Chondrocyte (in vitro differentiated cells): ENCODE measurements at regions not wholly inside any gene's neighbourhood (a gene's known extent, or its start where the extent isn't known, plus 50 kb on each side); places are given as distances from the start of the nearest gene placed in this dataset.
"Not testable (repeated sequence)": the region's sequence is repeated elsewhere in the genome, so short reads cannot be mapped to it uniquely, and the experiment has no call there.

Experiments
- DNase-seq: peaks from one replicate; pipeline ENCODE4 v3.0.0; 2021; ENCODE audit warnings: mixed read lengths, low spot score
- H3K27ac Mint-ChIP-seq: one replicate; pipeline ENCODE4 v1.8.0; 2021; ENCODE audit warnings: mild to moderate bottlenecking, moderate library complexity, mixed read lengths; ENCODE audit not compliant: unreplicated experiment
- H3K27me3 Mint-ChIP-seq: 2 replicates; pipeline ENCODE4 v1.8.0; 2021; ENCODE audit warnings: low read depth, mixed read lengths
- H3K36me3 Mint-ChIP-seq: 2 replicates; pipeline ENCODE4 v1.8.0; 2021; ENCODE audit warnings: low read depth, mixed read lengths
- H3K4me1 Mint-ChIP-seq: 2 replicates; pipeline ENCODE4 v1.8.0; 2021; ENCODE audit warnings: low read depth, mild to moderate bottlenecking, mixed read lengths
- H3K4me3 Mint-ChIP-seq: one replicate; pipeline ENCODE4 v1.8.0; 2021; ENCODE audit warnings: mild to moderate bottlenecking, moderate library complexity, mixed read lengths; ENCODE audit not compliant: unreplicated experiment
- H3K9me3 Mint-ChIP-seq: 2 replicates; pipeline ENCODE4 v1.8.0; 2021; ENCODE audit warnings: low read depth, mixed read lengths
- TF ChIP-seq, protein P1 (sequence below): fragments of 200-600 bp; sonication (generic); IDR thresholded peaks from 2 replicates; pipeline ENCODE4 v1.5.0; 2021; ENCODE audit warnings: antibody characterized with exemption, mild to moderate bottlenecking, moderate library complexity

DNA sequence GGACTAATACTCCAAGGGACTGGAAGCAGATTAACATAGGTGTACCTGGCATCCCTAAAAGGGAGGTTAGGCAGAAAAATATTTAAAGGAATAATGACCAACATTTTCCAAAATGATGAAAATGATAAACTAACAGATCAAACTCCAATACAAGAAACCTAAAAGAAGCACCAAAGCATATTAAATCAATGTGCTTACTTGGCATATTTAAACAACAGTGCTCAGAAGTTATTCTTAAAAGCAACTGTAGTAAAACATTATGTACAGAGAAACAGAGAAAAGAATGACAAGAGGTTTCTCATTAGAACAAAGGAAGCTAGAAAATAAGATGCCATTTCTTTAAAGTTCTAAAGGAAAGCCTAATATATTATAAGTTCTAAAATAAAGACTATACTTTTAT is 947.3 kb upstream of the TMEFF2 start:
- Mint-ChIP-seq H3K4me1 (no peaks in the 10 kb centered on the region), H3K9me3 (peaks cover 8% of the 10 kb centered on the region), H3K27ac (no peak overlapping the region), H3K4me3 (no peak overlapping the region), H3K27me3 (no peaks in the 10 kb centered on the region), H3K36me3 (no peaks in the 10 kb centered on the region)
- TF ChIP-seq, protein P1, sequence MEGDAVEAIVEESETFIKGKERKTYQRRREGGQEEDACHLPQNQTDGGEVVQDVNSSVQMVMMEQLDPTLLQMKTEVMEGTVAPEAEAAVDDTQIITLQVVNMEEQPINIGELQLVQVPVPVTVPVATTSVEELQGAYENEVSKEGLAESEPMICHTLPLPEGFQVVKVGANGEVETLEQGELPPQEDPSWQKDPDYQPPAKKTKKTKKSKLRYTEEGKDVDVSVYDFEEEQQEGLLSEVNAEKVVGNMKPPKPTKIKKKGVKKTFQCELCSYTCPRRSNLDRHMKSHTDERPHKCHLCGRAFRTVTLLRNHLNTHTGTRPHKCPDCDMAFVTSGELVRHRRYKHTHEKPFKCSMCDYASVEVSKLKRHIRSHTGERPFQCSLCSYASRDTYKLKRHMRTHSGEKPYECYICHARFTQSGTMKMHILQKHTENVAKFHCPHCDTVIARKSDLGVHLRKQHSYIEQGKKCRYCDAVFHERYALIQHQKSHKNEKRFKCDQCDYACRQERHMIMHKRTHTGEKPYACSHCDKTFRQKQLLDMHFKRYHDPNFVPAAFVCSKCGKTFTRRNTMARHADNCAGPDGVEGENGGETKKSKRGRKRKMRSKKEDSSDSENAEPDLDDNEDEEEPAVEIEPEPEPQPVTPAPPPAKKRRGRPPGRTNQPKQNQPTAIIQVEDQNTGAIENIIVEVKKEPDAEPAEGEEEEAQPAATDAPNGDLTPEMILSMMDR: no peak
- no peak for DNase-seq

DNA sequence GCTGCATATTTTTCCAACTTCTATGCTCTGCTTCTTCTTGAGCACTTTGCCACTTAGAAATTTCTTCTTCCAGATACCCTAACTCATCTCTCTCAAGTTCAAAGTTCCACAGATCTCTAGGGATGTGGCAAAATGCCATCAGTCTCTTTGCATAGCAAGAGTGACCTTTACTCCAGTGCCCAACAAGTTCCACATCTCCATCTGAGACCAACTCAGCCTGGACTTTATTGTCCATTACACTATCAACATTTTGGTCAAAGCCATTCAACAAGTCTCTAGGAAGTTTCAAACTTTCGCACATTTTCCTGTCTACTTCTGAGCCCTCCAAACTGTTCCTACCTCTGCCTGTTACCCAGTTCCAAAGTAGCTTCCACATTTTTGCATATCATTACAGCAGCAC is 946.2 kb upstream of the TMEFF2 start:
- H3K4me1 Mint-ChIP-seq, H3K4me3 Mint-ChIP-seq, DNase-seq, H3K36me3 Mint-ChIP-seq, H3K27ac Mint-ChIP-seq, H3K27me3 Mint-ChIP-seq, H3K9me3 Mint-ChIP-seq: not testable (repeated sequence)

GRCh38 chr2:193124815-193125214 is 930.1 kb upstream of the TMEFF2 start:
- no peaks in the 10 kb centered on the region for H3K9me3 Mint-ChIP-seq
- no peak for DNase-seq
- no peaks in the 10 kb centered on the region for H3K4me1 Mint-ChIP-seq
- H3K27me3 Mint-ChIP-seq: no peaks in the 10 kb centered on the region
- TF ChIP-seq, protein P1: no peak
- H3K4me3 Mint-ChIP-seq: no peak overlapping the region
- no peak overlapping the region for H3K27ac Mint-ChIP-seq
- no peaks in the 10 kb centered on the region for H3K36me3 Mint-ChIP-seq

DNA sequence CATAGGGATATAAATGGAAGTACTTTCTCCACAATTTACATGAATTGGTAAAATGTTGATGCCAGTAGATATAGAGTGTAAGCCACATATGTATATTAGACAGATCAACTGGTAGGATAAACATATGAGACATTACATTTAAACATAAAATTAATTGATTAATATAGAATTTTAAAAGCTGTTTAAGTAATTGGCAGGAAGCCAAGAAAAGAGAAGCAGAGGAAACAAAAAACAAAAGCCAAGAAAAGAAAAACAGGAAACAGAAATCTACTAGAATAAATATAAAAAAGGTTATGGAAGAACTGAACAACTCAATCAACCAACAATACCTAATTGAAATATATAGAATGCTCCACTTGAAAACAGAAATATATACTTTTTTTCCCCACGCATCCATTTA is 920.1 kb upstream of the TMEFF2 start:
- no peak for DNase-seq
- peaks cover 2% of the 10 kb centered on the region for H3K27me3 Mint-ChIP-seq
- TF ChIP-seq, protein P1: no peak
- no peak overlapping the region for H3K4me3 Mint-ChIP-seq
- no peaks in the 10 kb centered on the region for H3K4me1 Mint-ChIP-seq
- H3K27ac Mint-ChIP-seq: no peak overlapping the region
- H3K36me3 Mint-ChIP-seq: no peaks in the 10 kb centered on the region
- H3K9me3 Mint-ChIP-seq: no peaks in the 10 kb centered on the region

GRCh38 chr2:193112986-193113385 is 918.3 kb upstream of the TMEFF2 start:
- Mint-ChIP-seq H3K27ac (no peak overlapping the region), H3K36me3 (no peaks in the 10 kb centered on the region), H3K27me3 (peaks cover 2% of the 10 kb centered on the region), H3K4me1 (no peaks in the 10 kb centered on the region), H3K9me3 (no peaks in the 10 kb centered on the region), H3K4me3 (no peak overlapping the region)
- TF ChIP-seq, protein P1: no peak
- no peak for DNase-seq

GRCh38 chr2:193103064-193103463 is 908.3 kb upstream of the TMEFF2 start:
- no peaks in the 10 kb centered on the region for H3K27me3 Mint-ChIP-seq
- H3K4me3 Mint-ChIP-seq: no peak overlapping the region
- TF ChIP-seq, protein P1: no peak
- no peak for DNase-seq
- H3K36me3 Mint-ChIP-seq: no peaks in the 10 kb centered on the region
- no peaks in the 10 kb centered on the region for H3K9me3 Mint-ChIP-seq
- H3K4me1 Mint-ChIP-seq: no peaks in the 10 kb centered on the region
- no peak overlapping the region for H3K27ac Mint-ChIP-seq
